IMR-90 (cell line): ENCODE measurements at regions not wholly inside any gene's neighbourhood (a gene's known extent, or its start where the extent isn't known, plus 50 kb on each side); places are given as distances from the start of the nearest gene placed in this dataset.

ENCODE experiments used
- BHLHE40 ChIP-seq: fragments of 150-350 bp; IDR thresholded peaks from 2 replicates; pipeline ENCODE4 v1.6.1; 2016; ENCODE audit warnings: mild to moderate bottlenecking, low read depth, low read length
- CEBPB ChIP-seq: IDR thresholded peaks from 2 replicates; pipeline ENCODE4 v1.6.1; 2012; ENCODE audit warnings: low read depth, low read length, improper control_type of control experiment
- CTCF ChIP-seq: conservative IDR thresholded peaks from 2 replicates; pipeline ENCODE4 v1.5.1; 2012; ENCODE audit warnings: mild to moderate bottlenecking, low read depth, low read length, improper control_type of control experiment
- FOS ChIP-seq: fragments of 150-350 bp; IDR thresholded peaks from 2 replicates; pipeline ENCODE4 v1.6.1; 2016; ENCODE audit warnings: low read depth, low read length
- MAFK ChIP-seq: IDR thresholded peaks from 2 replicates; pipeline ENCODE4 v1.6.1; 2012; ENCODE audit warnings: low read depth, low read length, improper control_type of control experiment
- MXI1 ChIP-seq: IDR thresholded peaks from 2 replicates; pipeline ENCODE4 v1.6.1; 2012; ENCODE audit warnings: low read depth, mild to moderate bottlenecking, low read length, moderate library complexity, borderline replicate concordance
- NFE2L2 ChIP-seq: fragments of 150-350 bp; IDR thresholded peaks from 2 replicates; pipeline ENCODE4 v1.6.1; 2016; ENCODE audit warnings: low read depth, mild to moderate bottlenecking, low read length
- RAD21 ChIP-seq: IDR thresholded peaks from 2 replicates; pipeline ENCODE4 v1.6.1; 2012; ENCODE audit warnings: low read length, improper control_type of control experiment
- RCOR1 ChIP-seq: IDR thresholded peaks from 2 replicates; pipeline ENCODE4 v1.6.1; 2012; ENCODE audit warnings: mild to moderate bottlenecking, low read length, improper control_type of control experiment; ENCODE audit not compliant: insufficient replicate concordance
- RFX5 ChIP-seq: IDR thresholded peaks from 2 replicates; pipeline ENCODE4 v1.8.0; 2012; ENCODE audit warnings: low read depth, mild to moderate bottlenecking, low read length, moderate library complexity
- USF2 ChIP-seq: fragments of 150-350 bp; IDR thresholded peaks from 2 replicates; pipeline ENCODE4 v1.6.1; 2017; ENCODE audit warnings: mild to moderate bottlenecking, antibody characterized with exemption, low read length, low read depth

GRCh38 chr10:57963546-57963945 lies 304.1 kb downstream of the IPMK start:
- TF ChIP-seq CTCF (no peak), USF2 (no peak), RFX5 (no peak), NFE2L2 (no peak), RCOR1 (no peak), MXI1 (no peak), MAFK (no peak), CEBPB (no peak), FOS (no peak), BHLHE40 (no peak), RAD21 (no peak)
